Caco-2 (cell line): ENCODE measurements at regions not wholly inside any gene's neighbourhood (a gene's known extent, or its start where the extent isn't known, plus 50 kb on each side); places are given as distances from the start of the nearest gene placed in this dataset.

Experiments used
- BruUV-seq: library from RNA; stranded (reverse); fragments of 400-500 nt; replicated peaks from 2 replicates; lab custom pipeline; 2021; lab: Mats Ljungman, UMichigan
- CTCF ChIA-PET: fragments of 300-600 bp; sonication (Branson Sonifier 250); formaldehyde crosslinking; loops from one replicate; lab custom pipeline; 2022; ENCODE audit warnings: antibody characterized with exemption; lab: Charles Lee
- POLR2A ChIA-PET: fragments of 300-600 bp; sonication (Branson Sonifier 250); formaldehyde crosslinking; loops from one replicate; lab custom pipeline; 2022; ENCODE audit warnings: antibody characterized with exemption; lab: Charles Lee
- DNase-seq, 2 experiments: peaks; one replicate each; pipeline versions ENCODE4 v3.0.0 to v3.0.0-alpha.2; 2020 to 2022
- H3K27me3 ChIP-seq: replicated peaks from 2 replicates; pipeline ENCODE4 v1.6.0; 2011; ENCODE audit warnings: low read length; ENCODE audit not compliant: control insufficient read depth, insufficient read depth
- H3K36me3 ChIP-seq: 2 replicates; pipeline ENCODE4 v1.5.1; 2011; ENCODE audit warnings: low read length; ENCODE audit not compliant: control insufficient read depth, insufficient read depth
- H3K4me1 ChIP-seq: fragments of 250-450 bp; sonication (Bioruptor Pico); 2 replicates; pipeline ENCODE4 v1.5.1; 2020; ENCODE audit warnings: mild to moderate bottlenecking
- H3K4me3 ChIP-seq: 2 replicates; pipeline ENCODE4 v1.5.1; 2011; ENCODE audit warnings: low read depth, mild to moderate bottlenecking, control low read depth, low read length
- H3K9me3 ChIP-seq: fragments of 250-450 bp; sonication (Bioruptor Pico); 2 replicates; pipeline ENCODE4 v1.5.1; 2020; ENCODE audit warnings: mild to moderate bottlenecking, moderate library complexity
- H3K27ac Mint-ChIP-seq: one replicate; pipeline ENCODE4 v1.8.0; 2022; ENCODE audit warnings: mixed read lengths; ENCODE audit not compliant: unreplicated experiment
- H3K27me3 Mint-ChIP-seq: one replicate; pipeline ENCODE4 v1.8.0; 2022; ENCODE audit warnings: mixed read lengths; ENCODE audit not compliant: insufficient read depth, unreplicated experiment
- H3K36me3 Mint-ChIP-seq: one replicate; pipeline ENCODE4 v1.8.0; 2022; ENCODE audit warnings: mild to moderate bottlenecking, mixed read lengths; ENCODE audit not compliant: insufficient read depth, unreplicated experiment
- H3K4me1 Mint-ChIP-seq: one replicate; pipeline ENCODE4 v1.8.0; 2022; ENCODE audit warnings: low read depth, mixed read lengths; ENCODE audit not compliant: unreplicated experiment
- H3K4me3 Mint-ChIP-seq: one replicate; pipeline ENCODE4 v1.8.0; 2022; ENCODE audit warnings: mild to moderate bottlenecking, moderate library complexity, mixed read lengths; ENCODE audit not compliant: unreplicated experiment
- H3K9me3 Mint-ChIP-seq: one replicate; pipeline ENCODE4 v1.8.0; 2022; ENCODE audit warnings: mixed read lengths; ENCODE audit not compliant: unreplicated experiment
- intact Hi-C: fragments of 100-400 bp; cut with micrococcal nuclease; formaldehyde crosslinking; loops from one replicate; pipeline ENCODE4 v1.10.0; 2022; ENCODE audit not compliant: unreplicated experiment
- TF ChIP-seq, protein P1 (sequence below), 2 experiments: fragments of 200-600 bp in 1 of 2; IDR thresholded peaks; 1 replicate in 1 of 2; 2 replicates in 1 of 2; pipeline versions ENCODE4 v1.5.1 to v1.8.0; 2011 to 2022; ENCODE audit warnings: antibody characterized with exemption in 1 of 2, control low read depth in 1 of 2, inconsistent platforms in 1 of 2, low read depth in 1 of 2, low read length in 1 of 2, mild to moderate bottlenecking in 1 of 2, moderate library complexity in 1 of 2; ENCODE audit not compliant: insufficient read depth in 1 of 2, severe bottlenecking in 1 of 2, unreplicated experiment in 1 of 2

- BruUV-seq = no TSS peak
- H3K27me3 ChIP-seq = no peaks in the 10 kb centered on the region
- H3K4me1 ChIP-seq = peaks cover 10% of the 10 kb centered on the region; the same call in 1 of the 2 replicates
- no peak overlapping the region for H3K4me3 Mint-ChIP-seq
- no peak overlapping the region for H3K27ac Mint-ChIP-seq
- intact Hi-C loops = no loop called here
- no peaks in the 10 kb centered on the region for H3K9me3 ChIP-seq
- no peak overlapping the region for H3K4me3 ChIP-seq
- H3K36me3 Mint-ChIP-seq = no peaks in the 10 kb centered on the region
- TF ChIP-seq, protein P1, sequence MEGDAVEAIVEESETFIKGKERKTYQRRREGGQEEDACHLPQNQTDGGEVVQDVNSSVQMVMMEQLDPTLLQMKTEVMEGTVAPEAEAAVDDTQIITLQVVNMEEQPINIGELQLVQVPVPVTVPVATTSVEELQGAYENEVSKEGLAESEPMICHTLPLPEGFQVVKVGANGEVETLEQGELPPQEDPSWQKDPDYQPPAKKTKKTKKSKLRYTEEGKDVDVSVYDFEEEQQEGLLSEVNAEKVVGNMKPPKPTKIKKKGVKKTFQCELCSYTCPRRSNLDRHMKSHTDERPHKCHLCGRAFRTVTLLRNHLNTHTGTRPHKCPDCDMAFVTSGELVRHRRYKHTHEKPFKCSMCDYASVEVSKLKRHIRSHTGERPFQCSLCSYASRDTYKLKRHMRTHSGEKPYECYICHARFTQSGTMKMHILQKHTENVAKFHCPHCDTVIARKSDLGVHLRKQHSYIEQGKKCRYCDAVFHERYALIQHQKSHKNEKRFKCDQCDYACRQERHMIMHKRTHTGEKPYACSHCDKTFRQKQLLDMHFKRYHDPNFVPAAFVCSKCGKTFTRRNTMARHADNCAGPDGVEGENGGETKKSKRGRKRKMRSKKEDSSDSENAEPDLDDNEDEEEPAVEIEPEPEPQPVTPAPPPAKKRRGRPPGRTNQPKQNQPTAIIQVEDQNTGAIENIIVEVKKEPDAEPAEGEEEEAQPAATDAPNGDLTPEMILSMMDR (IDR thresholded peaks at IDR 0.05; ENCODE audit: insufficient read depth in 1 of 2, low read depth in 1 of 2, low read length in 1 of 2, severe bottlenecking in 1 of 2, unreplicated experiment in 1 of 2) = no peak
- H3K27me3 Mint-ChIP-seq = no peaks in the 10 kb centered on the region
- POLR2A ChIA-PET = no interaction called here
- no peaks in the 10 kb centered on the region for H3K36me3 ChIP-seq
- CTCF ChIA-PET = interaction anchor here (0.5 kb wide), 1 partner anchor 476 kb away, joined by 3 read pairs; no protein-coding TSS in a partner anchor
- no peaks in the 10 kb centered on the region for H3K9me3 Mint-ChIP-seq
- peaks cover 10% of the 10 kb centered on the region for H3K4me1 Mint-ChIP-seq
- no peak for DNase-seq
These were observed 136.0 kb upstream of the GLI2 start for GRCh38 chr2:120599656-120600055.

DNA sequence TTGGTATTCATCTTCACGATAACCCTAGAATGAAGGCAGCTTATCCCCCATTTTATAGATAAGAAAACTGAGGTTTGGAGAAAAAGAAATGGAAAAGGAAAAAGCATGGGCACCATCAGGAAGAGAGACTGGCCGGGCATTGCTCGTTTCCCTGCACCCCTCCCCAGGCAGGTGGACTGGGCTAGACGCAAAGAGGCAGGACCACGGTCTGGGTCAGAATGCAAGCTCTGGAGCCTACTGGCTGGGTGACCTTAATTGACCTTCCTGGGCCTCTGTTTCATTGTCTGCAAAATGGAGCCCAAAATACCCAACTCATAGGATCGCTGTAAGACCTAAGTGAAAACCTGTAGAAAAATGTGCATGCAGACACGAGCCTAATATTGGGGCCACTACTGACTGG lies 135.3 kb upstream of the GLI2 start:
- POLR2A ChIA-PET = no interaction called here
- Histone ChIP-seq H3K36me3 (no peaks in the 10 kb centered on the region), H3K4me1 (0 out of 2 replicates have a peak, but pooled peaks cover 5% of the 10 kb centered on the region), H3K27me3 (no peaks in the 10 kb centered on the region), H3K4me3 (no peak overlapping the region), H3K9me3 (no peaks in the 10 kb centered on the region)
- TF ChIP-seq, protein P1 (IDR thresholded peaks at IDR 0.05; ENCODE audit: insufficient read depth in 1 of 2, low read depth in 1 of 2, low read length in 1 of 2, severe bottlenecking in 1 of 2, unreplicated experiment in 1 of 2) = no peak
- CTCF ChIA-PET = no interaction called here
- Mint-ChIP-seq H3K36me3 (no peaks in the 10 kb centered on the region), H3K27me3 (no peaks in the 10 kb centered on the region), H3K4me3 (no peak overlapping the region), H3K9me3 (no peaks in the 10 kb centered on the region), H3K27ac (peak overlapping the region; percentile 34), H3K4me1 (peaks cover 6% of the 10 kb centered on the region)
- intact Hi-C loops = no loop called here
- BruUV-seq = no TSS peak
- DNase-seq = no peak

DNA sequence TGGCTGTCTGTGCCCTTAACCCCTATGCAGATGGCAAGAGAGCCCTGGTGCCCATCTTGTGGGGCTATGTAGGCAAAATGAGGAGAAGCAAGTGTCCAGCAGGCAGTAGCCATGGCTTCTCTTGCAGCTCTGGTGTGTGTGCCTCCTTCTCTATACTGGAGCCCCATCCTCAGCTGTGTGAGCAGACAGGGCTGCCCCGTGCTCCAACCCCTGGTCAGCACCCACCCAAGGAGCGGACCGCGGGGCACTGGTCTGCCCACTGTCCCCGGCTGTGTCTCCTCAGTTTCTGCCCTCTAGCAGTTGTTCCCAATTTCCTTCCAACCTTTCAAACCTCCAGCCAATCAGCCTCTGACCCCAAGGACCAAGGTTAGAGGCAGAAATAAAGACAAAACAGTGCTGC lies 134.9 kb upstream of the GLI2 start:
- Histone ChIP-seq H3K4me1 (0 out of 2 replicates have a peak, but pooled peaks cover 5% of the 10 kb centered on the region), H3K27me3 (no peaks in the 10 kb centered on the region), H3K9me3 (no peaks in the 10 kb centered on the region), H3K4me3 (no peak overlapping the region), H3K36me3 (no peaks in the 10 kb centered on the region)
- DNase-seq = no peak
- ChIA-PET POLR2A (no interaction called here), CTCF (no interaction called here)
- Mint-ChIP-seq H3K9me3 (no peaks in the 10 kb centered on the region), H3K4me1 (peaks cover 6% of the 10 kb centered on the region), H3K27ac (peak overlapping the region; percentile 34), H3K27me3 (no peaks in the 10 kb centered on the region), H3K36me3 (no peaks in the 10 kb centered on the region), H3K4me3 (no peak overlapping the region)
- BruUV-seq = no TSS peak
- TF ChIP-seq, protein P1 (IDR thresholded peaks at IDR 0.05; ENCODE audit: insufficient read depth in 1 of 2, low read depth in 1 of 2, low read length in 1 of 2, severe bottlenecking in 1 of 2, unreplicated experiment in 1 of 2) = no peak
- intact Hi-C loops = no loop called here
